Panc1 (cell line): ENCODE measurements at regions not wholly inside any gene's neighbourhood (a gene's known extent, or its start where the extent isn't known, plus 50 kb on each side); places are given as distances from the start of the nearest gene placed in this dataset.

Experiments
- ATAC-seq: fragments of 200-7000 bp; cut with Tn5 transposase; 2 replicates; pipeline ENCODE4 v1.9.1; 2020; ENCODE audit warnings: mild to moderate bottlenecking, moderate library complexity
- BruUV-seq: library from RNA; stranded (reverse); fragments of 400-500 nt; replicated peaks from 2 replicates; lab custom pipeline; 2021; lab: Mats Ljungman, UMichigan
- CTCF ChIA-PET: fragments of 300-600 bp; sonication (Branson Sonifier 250); formaldehyde crosslinking; loops from one replicate; lab custom pipeline; 2022; ENCODE audit warnings: antibody characterized with exemption; lab: Charles Lee
- POLR2A ChIA-PET: fragments of 300-600 bp; sonication (Branson Sonifier 250); formaldehyde crosslinking; loops from one replicate; lab custom pipeline; 2022; ENCODE audit warnings: antibody characterized with exemption; lab: Charles Lee
- DNase-seq: peaks from one replicate; pipeline ENCODE4 v3.0.0-alpha.2; 2010; ENCODE audit warnings: low read depth, low spot score
- H3K27ac ChIP-seq: 2 replicates; pipeline ENCODE4 v1.5.1; 2011; ENCODE audit warnings: mild to moderate bottlenecking, low read length, inconsistent platforms
- H3K27me3 ChIP-seq: fragments of 200-500 bp; sonication (Bioruptor generic); 2 replicates; pipeline ENCODE4 v1.6.0; 2014; ENCODE audit warnings: low read length, inconsistent platforms; ENCODE audit not compliant: control insufficient read depth, insufficient read depth
- H3K36me3 ChIP-seq: fragments of 200-500 bp; sonication (Bioruptor generic); 2 replicates; pipeline ENCODE4 v1.5.1; 2014; ENCODE audit warnings: inconsistent platforms, mild to moderate bottlenecking, low read length, moderate library complexity; ENCODE audit not compliant: control insufficient read depth, insufficient read depth
- H3K4me1 ChIP-seq: 2 replicates; pipeline ENCODE4 v1.5.1; 2011; ENCODE audit warnings: inconsistent platforms, mild to moderate bottlenecking, low read length, moderate library complexity; ENCODE audit not compliant: control insufficient read depth, insufficient read depth
- H3K4me3 ChIP-seq, 2 experiments: 2 replicates each; pipeline ENCODE4 v1.5.1; 2011 to 2012; ENCODE audit warnings: low read depth in 2 of 2, low read length in 2 of 2, mild to moderate bottlenecking in 2 of 2, inconsistent platforms in 1 of 2, moderate library complexity in 1 of 2
- H3K9me3 ChIP-seq: fragments of 200-500 bp; sonication (Bioruptor generic); 2 replicates; pipeline ENCODE4 v1.5.1; 2014; ENCODE audit warnings: low read depth, mild to moderate bottlenecking, inconsistent platforms, low read length, moderate library complexity; ENCODE audit not compliant: control insufficient read depth, insufficient read depth
- POLR2AphosphoS5 ChIP-seq: IDR thresholded peaks from 2 replicates; pipeline ENCODE4 v1.6.1; 2012; ENCODE audit warnings: mild to moderate bottlenecking, low read depth, low read length, moderate library complexity
- SIN3A ChIP-seq: IDR thresholded peaks from 2 replicates; pipeline ENCODE4 v1.6.1; 2012; ENCODE audit warnings: low read depth, mild to moderate bottlenecking, low read length, moderate library complexity, borderline replicate concordance; ENCODE audit not compliant: insufficient read depth
- TCF7L2 ChIP-seq: IDR thresholded peaks from 2 replicates; pipeline ENCODE4 v1.6.1; 2011; ENCODE audit warnings: mild to moderate bottlenecking, low read depth, low read length, inconsistent platforms
- in situ Hi-C: cut with HindIII; loops from 2 replicates; pipeline ENCODE4 v1.10.0; 2016; ENCODE audit warnings: low sequenced_read_pairs, low pct_unique_long_range_greater_than_20kb
- intact Hi-C: fragments of 100-400 bp; cut with micrococcal nuclease; formaldehyde crosslinking; loops from one replicate; pipeline ENCODE4 v1.10.0; 2022; ENCODE audit not compliant: unreplicated experiment
- TF ChIP-seq, protein P1 (sequence below), 2 experiments: IDR thresholded peaks; 2 replicates each; pipeline ENCODE4 v1.6.1; 2011 to 2012; ENCODE audit warnings: low read depth in 2 of 2, control low read depth in 1 of 2, low read length in 1 of 2, mild to moderate bottlenecking in 1 of 2, moderate library complexity in 1 of 2; ENCODE audit not compliant: insufficient read depth in 1 of 2
- TF ChIP-seq, protein P2 (sequence below): fragments of 450-650 bp; IDR thresholded peaks from 2 replicates; pipeline ENCODE4 v1.5.1; 2017; ENCODE audit warnings: mild to moderate bottlenecking

DNA sequence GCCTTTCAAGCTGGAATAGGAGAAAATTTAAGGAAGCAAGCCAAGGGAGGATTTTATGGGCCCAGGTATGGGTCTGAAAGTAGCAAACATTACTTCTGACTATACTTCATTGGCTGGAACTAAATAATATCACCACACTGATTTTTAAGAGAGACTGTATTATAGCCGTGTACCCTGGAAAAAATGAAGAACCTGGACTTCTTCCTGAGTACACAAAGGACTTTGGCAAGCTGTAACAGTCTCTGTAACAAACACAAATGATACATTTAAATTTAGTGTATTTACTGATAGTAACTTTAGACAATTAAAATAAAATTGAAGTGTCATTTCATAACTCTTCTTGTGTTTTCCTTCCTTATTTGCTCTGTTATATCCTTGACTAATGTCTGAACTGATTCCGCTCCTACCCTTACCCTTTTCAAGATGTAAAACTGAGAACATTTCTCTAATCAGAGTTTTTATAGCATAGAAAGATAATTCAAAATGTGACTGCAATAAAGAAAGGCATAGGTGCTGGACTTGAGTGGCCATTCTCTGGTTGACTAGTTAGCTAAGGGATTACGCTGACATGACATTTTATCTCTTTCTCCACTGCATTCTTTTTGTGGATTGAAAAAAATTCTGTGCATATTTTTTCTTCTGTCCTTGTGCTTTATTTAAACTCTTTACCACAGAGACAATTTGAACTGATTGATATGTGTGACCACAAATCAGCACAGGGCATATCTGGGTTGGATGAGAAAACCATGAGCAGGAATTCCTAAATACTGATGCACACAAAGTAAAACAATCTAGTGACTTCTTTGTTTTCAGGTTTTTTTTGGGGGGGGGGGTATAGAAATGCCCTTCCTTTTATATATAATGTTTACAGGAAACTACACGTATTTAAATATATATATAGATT lies 349.7 kb downstream of the MDFIC start:
- in situ Hi-C loops: no loop called here
- Histone ChIP-seq H3K4me3 (no peak overlapping the region), H3K4me1 (no peaks in the 10 kb centered on the region), H3K27ac (no peak overlapping the region), H3K9me3 (no peaks in the 10 kb centered on the region), H3K27me3 (no peaks in the 10 kb centered on the region), H3K36me3 (no peaks in the 10 kb centered on the region)
- TF ChIP-seq, protein P1, sequence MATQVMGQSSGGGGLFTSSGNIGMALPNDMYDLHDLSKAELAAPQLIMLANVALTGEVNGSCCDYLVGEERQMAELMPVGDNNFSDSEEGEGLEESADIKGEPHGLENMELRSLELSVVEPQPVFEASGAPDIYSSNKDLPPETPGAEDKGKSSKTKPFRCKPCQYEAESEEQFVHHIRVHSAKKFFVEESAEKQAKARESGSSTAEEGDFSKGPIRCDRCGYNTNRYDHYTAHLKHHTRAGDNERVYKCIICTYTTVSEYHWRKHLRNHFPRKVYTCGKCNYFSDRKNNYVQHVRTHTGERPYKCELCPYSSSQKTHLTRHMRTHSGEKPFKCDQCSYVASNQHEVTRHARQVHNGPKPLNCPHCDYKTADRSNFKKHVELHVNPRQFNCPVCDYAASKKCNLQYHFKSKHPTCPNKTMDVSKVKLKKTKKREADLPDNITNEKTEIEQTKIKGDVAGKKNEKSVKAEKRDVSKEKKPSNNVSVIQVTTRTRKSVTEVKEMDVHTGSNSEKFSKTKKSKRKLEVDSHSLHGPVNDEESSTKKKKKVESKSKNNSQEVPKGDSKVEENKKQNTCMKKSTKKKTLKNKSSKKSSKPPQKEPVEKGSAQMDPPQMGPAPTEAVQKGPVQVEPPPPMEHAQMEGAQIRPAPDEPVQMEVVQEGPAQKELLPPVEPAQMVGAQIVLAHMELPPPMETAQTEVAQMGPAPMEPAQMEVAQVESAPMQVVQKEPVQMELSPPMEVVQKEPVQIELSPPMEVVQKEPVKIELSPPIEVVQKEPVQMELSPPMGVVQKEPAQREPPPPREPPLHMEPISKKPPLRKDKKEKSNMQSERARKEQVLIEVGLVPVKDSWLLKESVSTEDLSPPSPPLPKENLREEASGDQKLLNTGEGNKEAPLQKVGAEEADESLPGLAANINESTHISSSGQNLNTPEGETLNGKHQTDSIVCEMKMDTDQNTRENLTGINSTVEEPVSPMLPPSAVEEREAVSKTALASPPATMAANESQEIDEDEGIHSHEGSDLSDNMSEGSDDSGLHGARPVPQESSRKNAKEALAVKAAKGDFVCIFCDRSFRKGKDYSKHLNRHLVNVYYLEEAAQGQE (IDR thresholded peaks at IDR 0.05; ENCODE audit: insufficient read depth in 1 of 2, low read depth in 2 of 2, low read length in 1 of 2): no peak
- TF ChIP-seq SIN3A (no peak), TCF7L2 (no peak), POLR2AphosphoS5 (no peak)
- TF ChIP-seq, protein P2, sequence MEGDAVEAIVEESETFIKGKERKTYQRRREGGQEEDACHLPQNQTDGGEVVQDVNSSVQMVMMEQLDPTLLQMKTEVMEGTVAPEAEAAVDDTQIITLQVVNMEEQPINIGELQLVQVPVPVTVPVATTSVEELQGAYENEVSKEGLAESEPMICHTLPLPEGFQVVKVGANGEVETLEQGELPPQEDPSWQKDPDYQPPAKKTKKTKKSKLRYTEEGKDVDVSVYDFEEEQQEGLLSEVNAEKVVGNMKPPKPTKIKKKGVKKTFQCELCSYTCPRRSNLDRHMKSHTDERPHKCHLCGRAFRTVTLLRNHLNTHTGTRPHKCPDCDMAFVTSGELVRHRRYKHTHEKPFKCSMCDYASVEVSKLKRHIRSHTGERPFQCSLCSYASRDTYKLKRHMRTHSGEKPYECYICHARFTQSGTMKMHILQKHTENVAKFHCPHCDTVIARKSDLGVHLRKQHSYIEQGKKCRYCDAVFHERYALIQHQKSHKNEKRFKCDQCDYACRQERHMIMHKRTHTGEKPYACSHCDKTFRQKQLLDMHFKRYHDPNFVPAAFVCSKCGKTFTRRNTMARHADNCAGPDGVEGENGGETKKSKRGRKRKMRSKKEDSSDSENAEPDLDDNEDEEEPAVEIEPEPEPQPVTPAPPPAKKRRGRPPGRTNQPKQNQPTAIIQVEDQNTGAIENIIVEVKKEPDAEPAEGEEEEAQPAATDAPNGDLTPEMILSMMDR: no peak
- intact Hi-C loops: no loop called here
- DNase-seq (no peak), ATAC-seq (no peak)
- ChIA-PET POLR2A (no interaction called here), CTCF (no interaction called here)
- no TSS peak for BruUV-seq

DNA sequence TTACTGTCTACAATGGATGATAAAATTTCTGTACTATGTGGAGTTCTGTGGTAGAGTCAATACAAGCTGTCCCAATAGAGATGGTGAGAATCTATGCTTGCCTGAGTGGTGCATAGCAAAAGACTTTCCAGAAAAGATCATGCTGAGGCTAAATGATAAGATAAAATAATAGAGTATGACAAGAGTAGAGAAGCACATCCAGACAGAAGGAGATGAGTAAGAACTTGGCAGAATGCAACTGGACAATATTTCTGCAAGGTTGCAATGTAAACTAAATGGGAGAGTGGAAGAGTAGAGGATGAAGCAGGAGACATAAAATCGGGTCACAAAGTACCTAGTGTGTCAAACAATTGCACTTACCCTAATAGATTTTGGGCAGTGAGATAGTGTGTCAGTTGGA lies 347.6 kb downstream of the MDFIC start:
- CTCF ChIA-PET: no interaction called here
- ATAC-seq: no peak
- Histone ChIP-seq H3K36me3 (no peaks in the 10 kb centered on the region), H3K4me1 (no peaks in the 10 kb centered on the region), H3K27me3 (no peaks in the 10 kb centered on the region), H3K4me3 (no peak overlapping the region), H3K27ac (no peak overlapping the region), H3K9me3 (no peaks in the 10 kb centered on the region)
- TF ChIP-seq POLR2AphosphoS5 (no peak), TCF7L2 (no peak), SIN3A (no peak)
- TF ChIP-seq, protein P1 (IDR thresholded peaks at IDR 0.05; ENCODE audit: insufficient read depth in 1 of 2, low read depth in 2 of 2, low read length in 1 of 2): no peak
- TF ChIP-seq, protein P2: no peak
- DNase-seq: no peak
- in situ Hi-C loops (no loop called here), intact Hi-C loops (no loop called here)
- BruUV-seq: no TSS peak
- POLR2A ChIA-PET: no interaction called here
